Kidney epithelial cell (primary cell): ENCODE measurements at regions not wholly inside any gene's neighbourhood (a gene's known extent, or its start where the extent isn't known, plus 50 kb on each side); places are given as distances from the start of the nearest gene placed in this dataset.

Experiments used
- DNase-seq: peaks from one replicate; pipeline ENCODE4 v3.0.0-alpha.2; 2010; ENCODE audit warnings: low read depth
- H3K27me3 ChIP-seq: 2 replicates; pipeline ENCODE4 v1.6.0; 2011; ENCODE audit warnings: low read length; ENCODE audit not compliant: control insufficient read depth, insufficient read depth
- H3K36me3 ChIP-seq: 2 replicates; pipeline ENCODE4 v1.5.1; 2011; ENCODE audit warnings: low read length; ENCODE audit not compliant: control insufficient read depth, insufficient read depth
- H3K4me3 ChIP-seq: 2 replicates; pipeline ENCODE4 v1.5.1; 2011; ENCODE audit warnings: low read depth, mild to moderate bottlenecking, control low read depth, low read length
- CTCF ChIP-seq: IDR thresholded peaks from 2 replicates; pipeline ENCODE4 v1.5.1; 2011; ENCODE audit warnings: mild to moderate bottlenecking, moderate library complexity, low read length, control low read depth, inconsistent platforms; ENCODE audit not compliant: insufficient read depth, poor library complexity, severe bottlenecking

GRCh38 chr11:39209981-39210380 lies 2249.5 kb downstream of the LRRC4C start:
- TF ChIP-seq CTCF, result no peak
- Histone ChIP-seq H3K36me3 (no peaks in the 10 kb centered on the region), H3K4me3 (no peak overlapping the region), H3K27me3 (no peaks in the 10 kb centered on the region)
- no peak for DNase-seq

GRCh38 chr11:39205236-39205995 lies 2254.0 kb downstream of the LRRC4C start:
- TF ChIP-seq CTCF, result no peak
- Histone ChIP-seq H3K4me3 (no peak overlapping the region), H3K36me3 (no peaks in the 10 kb centered on the region), H3K27me3 (no peaks in the 10 kb centered on the region)
- DNase-seq, result no peak

GRCh38 chr11:39192671-39193070 lies 2266.8 kb downstream of the LRRC4C start:
- TF ChIP-seq CTCF, result no peak
- H3K27me3 ChIP-seq, result no peaks in the 10 kb centered on the region
- no peak overlapping the region for H3K4me3 ChIP-seq
- no peaks in the 10 kb centered on the region for H3K36me3 ChIP-seq
- DNase-seq, result no peak

GRCh38 chr11:39190751-39191150 lies 2268.7 kb downstream of the LRRC4C start:
- no peak for TF ChIP-seq CTCF
- no peak overlapping the region for H3K4me3 ChIP-seq
- H3K27me3 ChIP-seq, result no peaks in the 10 kb centered on the region
- DNase-seq, result no peak
- H3K36me3 ChIP-seq, result no peaks in the 10 kb centered on the region

GRCh38 chr11:39177678-39178077 lies 2281.8 kb downstream of the LRRC4C start:
- Histone ChIP-seq H3K27me3 (no peaks in the 10 kb centered on the region), H3K4me3 (no peak overlapping the region), H3K36me3 (no peaks in the 10 kb centered on the region)
- DNase-seq, result no peak
- TF ChIP-seq CTCF, result no peak

- TF ChIP-seq CTCF, result no peak
- no peaks in the 10 kb centered on the region for H3K27me3 ChIP-seq
- H3K4me3 ChIP-seq, result no peak overlapping the region
- no peak for DNase-seq
- H3K36me3 ChIP-seq, result no peaks in the 10 kb centered on the region
Measured at GRCh38 chr11:39174965-39175364, 2284.5 kb downstream of the LRRC4C start.
